SK-N-MC (cell line): ENCODE measurements at regions not wholly inside any gene's neighbourhood (a gene's known extent, or its start where the extent isn't known, plus 50 kb on each side); places are given as distances from the start of the nearest gene placed in this dataset.
"Not testable (repeated sequence)": the region's sequence is repeated elsewhere in the genome, so short reads cannot be mapped to it uniquely, and the experiment has no call there.

Source experiments
- DNase-seq: peaks from one replicate; pipeline ENCODE4 v3.0.0-alpha.2; 2011; ENCODE audit warnings: low read depth, low spot score
- H3K27ac ChIP-seq: fragments of 200-600 bp; sonication (generic); 2 replicates; pipeline ENCODE4 v1.5.1; 2016; ENCODE audit warnings: mixed run types
- H3K36me3 ChIP-seq: fragments of 200-600 bp; sonication (generic); 2 replicates; pipeline ENCODE4 v1.6.1; 2017; ENCODE audit warnings: antibody characterized with exemption, low read length, mixed read lengths; ENCODE audit not compliant: insufficient read depth
- H3K4me3 ChIP-seq: fragments of 200-600 bp; sonication (generic); 2 replicates; pipeline ENCODE4 v1.5.1; 2016
- H3K9ac ChIP-seq: fragments of 200-600 bp; sonication (generic); 2 replicates; pipeline ENCODE4 v1.8.0; 2017; ENCODE audit warnings: mixed run types, mixed read lengths; ENCODE audit not compliant: insufficient read length
- H3K9me3 ChIP-seq: fragments of 200-600 bp; sonication (generic); 2 replicates; pipeline ENCODE4 v1.6.1; 2017; ENCODE audit warnings: low read depth, mild to moderate bottlenecking, antibody characterized with exemption, low read length, moderate library complexity, mixed read lengths
- EZH2 ChIP-seq: fragments of 200-600 bp; sonication (generic); IDR thresholded peaks from one replicate; pipeline ENCODE4 v1.6.1; 2017; ENCODE audit warnings: antibody characterized with exemption
- FOXP2 ChIP-seq: optimal IDR thresholded peaks from 2 replicates; pipeline ENCODE3; 2011; ENCODE audit warnings: mild to moderate bottlenecking, moderate library complexity; ENCODE audit not compliant: insufficient read depth; ENCODE audit errors: extremely low read length, control extremely low read depth
- POLR2AphosphoS5 ChIP-seq: IDR thresholded peaks from 2 replicates; pipeline ENCODE4 v1.6.1; 2012; ENCODE audit warnings: mild to moderate bottlenecking, low read depth, low read length, borderline replicate concordance

- not testable (repeated sequence) for H3K27ac ChIP-seq, H3K9me3 ChIP-seq, H3K9ac ChIP-seq, H3K4me3 ChIP-seq, DNase-seq, H3K36me3 ChIP-seq
- peak; percentile 79 for TF ChIP-seq EZH2
These were observed 524.2 kb downstream of the CWH43 start for GRCh38 chr4:49510238-49510637.

- not testable (repeated sequence) for H3K4me3 ChIP-seq, H3K9me3 ChIP-seq, H3K27ac ChIP-seq, H3K36me3 ChIP-seq, DNase-seq, H3K9ac ChIP-seq
- peak; percentile 2 for TF ChIP-seq EZH2
These were observed 525.3 kb downstream of the CWH43 start for GRCh38 chr4:49511353-49511752.

GRCh38 chr4:49511881-49512491 lies 525.9 kb downstream of the CWH43 start:
- H3K4me3 ChIP-seq, H3K9me3 ChIP-seq, H3K9ac ChIP-seq, H3K36me3 ChIP-seq, DNase-seq, H3K27ac ChIP-seq: not testable (repeated sequence)
- TF ChIP-seq EZH2: peak; percentile 28

- not testable (repeated sequence) for H3K9ac ChIP-seq, H3K9me3 ChIP-seq, H3K36me3 ChIP-seq, DNase-seq, H3K27ac ChIP-seq, H3K4me3 ChIP-seq
These were observed 526.8 kb downstream of the CWH43 start for GRCh38 chr4:49512641-49513545.

GRCh38 chr4:49513546-49514115 lies 527.6 kb downstream of the CWH43 start:
- H3K27ac ChIP-seq, H3K9ac ChIP-seq, H3K4me3 ChIP-seq, H3K36me3 ChIP-seq, DNase-seq, H3K9me3 ChIP-seq: not testable (repeated sequence)

- H3K36me3 ChIP-seq, H3K9ac ChIP-seq, H3K4me3 ChIP-seq, H3K27ac ChIP-seq, DNase-seq, H3K9me3 ChIP-seq: not testable (repeated sequence)
These were observed 528.2 kb downstream of the CWH43 start for GRCh38 chr4:49514171-49514699.

GRCh38 chr4:49514841-49515240 lies 528.8 kb downstream of the CWH43 start:
- not testable (repeated sequence) for H3K9me3 ChIP-seq, H3K36me3 ChIP-seq

GRCh38 chr4:49515241-49515640 lies 529.2 kb downstream of the CWH43 start:
- H3K27ac ChIP-seq, H3K4me3 ChIP-seq, H3K36me3 ChIP-seq, DNase-seq, H3K9ac ChIP-seq, H3K9me3 ChIP-seq: not testable (repeated sequence)

More at GRCh38 chr4:49514841-49515240, 528.8 kb downstream of the CWH43 start:
- H3K9ac ChIP-seq, DNase-seq, H3K27ac ChIP-seq, H3K4me3 ChIP-seq: not testable (repeated sequence)

- DNase-seq, H3K36me3 ChIP-seq, H3K27ac ChIP-seq, H3K9ac ChIP-seq, H3K4me3 ChIP-seq, H3K9me3 ChIP-seq: not testable (repeated sequence)
These were observed 530.0 kb downstream of the CWH43 start for GRCh38 chr4:49516096-49516495.

- Histone ChIP-seq H3K27ac (no peak overlapping the region), H3K9me3 (no peaks in the 10 kb centered on the region), H3K36me3 (no peaks in the 10 kb centered on the region), H3K9ac (no peak overlapping the region), H3K4me3 (no peak overlapping the region)
- TF ChIP-seq EZH2 (no peak), FOXP2 (no peak), POLR2AphosphoS5 (no peak)
- DNase-seq: no peak
These were observed 530.7 kb downstream of the CWH43 start for GRCh38 chr4:49516796-49517195.

- H3K36me3 ChIP-seq, H3K9me3 ChIP-seq, H3K4me3 ChIP-seq, H3K9ac ChIP-seq, H3K27ac ChIP-seq, DNase-seq: not testable (repeated sequence)
These were observed 531.6 kb downstream of the CWH43 start for GRCh38 chr4:49517485-49518205.

- H3K36me3 ChIP-seq, H3K9me3 ChIP-seq, H3K4me3 ChIP-seq, DNase-seq, H3K9ac ChIP-seq, H3K27ac ChIP-seq: not testable (repeated sequence)
These were observed 533.3 kb downstream of the CWH43 start for GRCh38 chr4:49519150-49520035.
